ENCODE measurements at regions not wholly inside any gene's neighbourhood (a gene's known extent, or its start where the extent isn't known, plus 50 kb on each side); places are given as distances from the start of the nearest gene placed in this dataset.

DNA sequence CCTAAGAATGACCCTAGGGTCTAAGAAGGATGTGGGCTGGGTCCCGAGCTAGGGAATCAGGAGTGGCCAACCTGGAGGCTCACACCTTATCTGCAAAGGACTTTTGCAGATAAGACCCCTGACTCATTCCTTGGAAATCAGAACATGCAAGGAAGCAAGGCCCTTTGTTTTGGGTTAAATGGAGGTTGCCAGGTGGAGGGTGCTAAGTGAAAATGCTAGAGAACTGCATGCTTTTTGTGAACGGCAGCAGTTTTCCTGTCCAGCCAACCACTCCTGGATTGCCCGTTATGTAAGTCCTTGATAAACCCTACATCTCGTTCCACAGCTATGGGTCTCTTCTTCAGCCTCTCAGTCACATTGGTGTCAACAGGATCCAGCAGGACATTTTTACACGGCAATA is 52.1 kb upstream of the CST7 start:
- DNase-seq = no peak
- Histone ChIP-seq H3K27me3 (no peaks in the 10 kb centered on the region), H3K4me3 (no peak overlapping the region), H3K36me3 (no peaks in the 10 kb centered on the region), H3K9me3 (no peaks in the 10 kb centered on the region)

GRCh38 chr20:24897974-24898373 is 51.1 kb upstream of the CST7 start:
- no peak for DNase-seq
- Histone ChIP-seq H3K36me3 (no peaks in the 10 kb centered on the region), H3K9me3 (no peaks in the 10 kb centered on the region), H3K4me3 (no peak overlapping the region), H3K27me3 (no peaks in the 10 kb centered on the region)

GRCh38 chr20:24899153-24899552 is 49.9 kb upstream of the CST7 start:
- DNase-seq = no peak
- no peaks in the 10 kb centered on the region for H3K36me3 ChIP-seq
- no peak overlapping the region for H3K4me3 ChIP-seq
- H3K9me3 ChIP-seq = no peaks in the 10 kb centered on the region
- H3K27me3 ChIP-seq = no peaks in the 10 kb centered on the region

Measured in MG63 (cell line).